ENCODE measurements at regions not wholly inside any gene's neighbourhood (a gene's known extent, or its start where the extent isn't known, plus 50 kb on each side); places are given as distances from the start of the nearest gene placed in this dataset.
"Not testable (repeated sequence)": the region's sequence is repeated elsewhere in the genome, so short reads cannot be mapped to it uniquely, and the experiment has no call there.

GRCh38 chr4:107483621-107484020, 236.4 kb downstream of the PAPSS1 start:
- H3K27ac ChIP-seq (ENCODE audit: insufficient read depth, low read length); DNase-seq; POLR2A ChIA-PET (ENCODE audit: unreplicated experiment); H3K4me1 ChIP-seq (ENCODE audit: control insufficient read depth, insufficient read depth, low read length); ATAC-seq (ENCODE audit: low read depth); H3K14ac ChIP-seq (replicated peaks; ENCODE audit: low read depth, low read length); BruUV-seq (replicated peaks); H2AK5ac ChIP-seq (ENCODE audit: low read depth, low read length); H3K56ac ChIP-seq (ENCODE audit: extremely low read depth, insufficient read depth, low read length); H2AK9ac ChIP-seq (replicated peaks; ENCODE audit: low read depth, low read length, poor library complexity); H4K8ac ChIP-seq (ENCODE audit: low read depth in 2 of 2, low read length in 2 of 2); H3K9me1 ChIP-seq (ENCODE audit: insufficient read depth, low read length); H3K9ac ChIP-seq (ENCODE audit: low read depth, low read length); H3K4me2 ChIP-seq (ENCODE audit: low read depth, low read length); dilution Hi-C loops (cut with HindIII; ENCODE audit: low sequenced_read_pairs, unreplicated experiment); H3K27me3 ChIP-seq (ENCODE audit: control insufficient read depth, insufficient read depth, low read length); H3K9me3 ChIP-seq (ENCODE audit: control insufficient read depth, insufficient read depth, low read length); H4K91ac ChIP-seq (ENCODE audit: insufficient read depth, low read depth, low read length); intact Hi-C loops (cut with micrococcal nuclease); H2AFZ ChIP-seq (replicated peaks; ENCODE audit: low read length, poor library complexity); H3K36me3 ChIP-seq (ENCODE audit: control insufficient read depth, insufficient read depth, low read length); CTCF ChIA-PET; H3K79me1 ChIP-seq (ENCODE audit: low read depth in 1 of 2, low read length in 2 of 2); H3K18ac ChIP-seq (ENCODE audit: low read depth, low read length); H2BK120ac ChIP-seq (ENCODE audit: low read depth, low read length); H3K4me3 ChIP-seq (ENCODE audit: insufficient read depth, low read depth, low read length); H3K4ac ChIP-seq (ENCODE audit: low read depth, low read length); H2BK5ac ChIP-seq (ENCODE audit: low read depth, low read length, poor library complexity, severe bottlenecking); H2BK20ac ChIP-seq (ENCODE audit: low read depth, low read length); H3K23ac ChIP-seq (ENCODE audit: low read depth, low read length); in situ Hi-C loops (cut with MboI; ENCODE audit: low sequenced_read_pairs); H4K20me1 ChIP-seq (ENCODE audit: insufficient read depth, low read length); H2BK15ac ChIP-seq (ENCODE audit: low read depth, low read length); H4K5ac ChIP-seq (ENCODE audit: low read depth, low read length): not testable (repeated sequence)
- WGBS, 2 experiments (ENCODE audit: extremely low coverage in 2 of 2, insufficient read length in 1 of 2): no CpG with 5 or more reads among the region's 1 CpG
